Activated CD4-positive, CD25-positive, alpha-beta regulatory T cell treated with anti-CD3 and anti-CD28 coated beads, Interleukin-2, amount 50 U/mL, for 24 hours (primary cell): ENCODE measurements at regions not wholly inside any gene's neighbourhood (a gene's known extent, or its start where the extent isn't known, plus 50 kb on each side); places are given as distances from the start of the nearest gene placed in this dataset.

Experiments used
- ATAC-seq, 2 donors: fragments of 150-1000 bp; cut with Tn5 transposase; one replicate each; pipeline ENCODE4 v1.10.0; 2021; ENCODE audit warnings: mild to moderate bottlenecking in 1 of 2, moderate library complexity in 1 of 2

DNA sequence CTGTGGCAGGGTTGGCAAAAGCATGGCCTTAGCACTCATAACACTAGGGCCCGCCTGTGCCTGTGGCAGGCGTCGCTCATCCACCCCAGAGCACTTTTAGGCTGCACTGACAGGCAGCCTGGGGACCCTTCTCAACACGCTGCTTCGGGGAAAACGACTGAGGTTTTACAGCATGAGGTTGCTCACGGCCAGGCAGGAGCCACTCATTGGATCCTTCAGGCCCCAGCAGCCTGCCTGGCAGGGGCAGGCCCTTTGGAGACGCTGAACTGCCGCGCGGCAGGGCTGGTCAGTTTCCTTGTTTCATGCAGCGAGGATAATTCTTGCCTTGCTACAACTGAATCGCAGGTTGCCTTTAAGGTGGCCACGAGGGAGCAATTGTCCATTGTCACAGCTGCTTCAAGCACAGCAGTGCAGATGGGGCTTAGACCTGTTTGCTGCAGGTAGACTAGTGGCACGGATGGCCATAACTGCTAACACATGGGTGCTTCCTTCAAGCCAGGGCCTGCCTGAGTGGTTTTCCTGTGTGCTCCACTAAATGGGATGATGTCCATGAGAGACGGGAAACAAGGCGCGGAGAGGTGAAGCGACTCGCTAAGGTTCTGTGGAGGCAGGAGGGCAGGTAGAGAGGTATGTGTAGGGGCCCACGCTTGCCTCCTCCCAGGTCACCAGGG is 49.9 kb upstream of the HS6ST1 start:
- ATAC-seq = no peak

DNA sequence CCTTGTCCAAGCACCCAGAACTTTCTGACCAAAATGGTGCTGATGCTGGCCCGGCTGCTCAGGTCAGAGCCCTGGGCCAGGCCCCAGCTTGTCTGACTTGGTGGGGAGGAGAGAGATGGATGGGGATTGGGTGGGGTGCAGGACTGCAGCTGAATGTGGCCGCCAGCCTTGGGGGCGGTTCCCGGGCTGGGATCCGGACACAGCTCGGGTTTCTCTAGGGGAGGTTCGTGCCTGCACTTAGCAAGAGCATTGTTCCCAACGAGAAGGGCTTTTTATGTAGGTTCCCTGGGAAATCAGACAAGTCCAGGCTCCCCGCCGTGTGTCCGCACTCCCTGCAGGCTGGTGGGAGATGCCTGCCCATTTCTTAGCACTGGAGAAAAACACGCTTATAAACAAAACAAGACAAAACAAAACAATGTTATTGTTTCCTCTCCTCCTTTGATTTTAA is 50.5 kb upstream of the HS6ST1 start:
- no peak for ATAC-seq

DNA sequence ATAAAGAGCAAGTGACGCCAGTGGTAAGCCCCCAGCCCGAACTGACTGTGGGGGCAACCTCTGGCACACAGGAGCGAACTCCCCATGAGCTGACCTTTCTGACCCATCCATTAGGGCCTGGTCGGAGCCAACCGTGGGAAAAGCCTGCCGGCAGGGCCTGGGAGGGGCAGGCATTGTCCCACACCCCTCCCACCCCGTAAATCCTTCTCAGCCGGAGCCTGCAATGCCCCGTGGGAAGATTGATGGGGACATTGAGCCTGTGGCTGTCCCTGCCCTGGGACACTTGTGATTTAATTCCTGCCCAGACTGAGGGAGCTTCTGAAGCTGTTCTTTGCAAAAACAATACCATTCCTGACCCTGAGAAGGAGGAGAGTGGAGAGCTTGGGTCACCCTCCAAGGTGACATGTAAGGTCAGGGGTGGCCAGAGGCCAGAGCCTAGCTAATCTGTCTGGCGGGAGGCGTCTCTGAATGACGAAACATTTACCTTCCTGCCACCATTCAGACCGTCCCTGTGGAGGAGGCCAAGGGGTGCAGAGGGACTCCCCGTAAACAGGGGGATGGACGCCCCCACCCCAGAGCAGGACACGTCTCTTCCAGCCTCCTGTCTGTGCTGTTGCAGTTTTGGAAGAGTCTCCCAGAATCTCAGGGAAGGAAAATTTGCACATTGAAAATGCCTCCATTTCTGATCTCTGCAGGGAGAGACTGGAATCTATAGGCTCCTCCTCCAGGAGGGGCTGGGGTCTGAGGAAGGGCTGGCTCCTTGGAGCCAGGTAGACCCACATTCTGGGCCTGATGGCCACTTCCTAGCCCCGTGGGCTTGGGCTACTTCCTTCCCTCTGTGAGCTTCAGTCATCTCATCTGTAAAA is 51.2 kb upstream of the HS6ST1 start:
- ATAC-seq = no peak

DNA sequence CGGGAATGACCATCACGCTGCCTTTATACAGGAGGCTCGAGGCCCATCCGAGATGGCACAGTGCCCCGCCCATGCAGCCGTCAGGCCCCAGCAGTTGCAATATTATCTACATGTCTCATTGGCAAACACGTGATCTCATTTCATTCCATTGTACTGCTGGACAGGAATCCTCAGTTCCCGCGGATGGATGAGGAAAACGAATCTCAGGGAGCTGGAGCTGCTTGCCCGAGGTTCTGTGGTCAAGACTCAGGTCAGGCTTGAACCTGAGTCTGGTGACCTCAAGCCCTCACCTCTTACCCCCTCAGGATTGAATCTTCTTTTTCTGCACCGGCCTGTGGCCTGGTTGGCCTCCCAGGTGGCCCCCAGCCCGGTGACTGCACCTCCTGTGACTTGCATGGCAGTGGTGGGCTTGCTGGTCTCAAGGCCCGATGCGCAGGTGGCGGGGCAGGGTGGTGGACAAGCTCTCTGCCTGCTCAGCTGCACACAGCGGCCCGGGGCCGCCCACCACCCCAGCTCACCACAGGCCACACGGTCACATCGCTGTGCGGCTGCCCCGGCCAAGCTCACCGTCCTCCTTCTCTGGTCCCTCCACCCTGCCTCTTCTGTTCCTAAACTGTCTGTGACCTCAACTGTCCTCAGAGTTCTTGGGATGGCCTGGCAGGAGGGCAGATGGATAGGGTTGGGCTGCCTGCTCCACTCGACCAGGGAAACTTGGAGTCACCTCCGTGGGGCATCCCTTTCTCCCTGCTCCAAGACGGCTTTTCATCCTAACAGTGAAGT is 52.0 kb upstream of the HS6ST1 start:
- ATAC-seq = no peak

DNA sequence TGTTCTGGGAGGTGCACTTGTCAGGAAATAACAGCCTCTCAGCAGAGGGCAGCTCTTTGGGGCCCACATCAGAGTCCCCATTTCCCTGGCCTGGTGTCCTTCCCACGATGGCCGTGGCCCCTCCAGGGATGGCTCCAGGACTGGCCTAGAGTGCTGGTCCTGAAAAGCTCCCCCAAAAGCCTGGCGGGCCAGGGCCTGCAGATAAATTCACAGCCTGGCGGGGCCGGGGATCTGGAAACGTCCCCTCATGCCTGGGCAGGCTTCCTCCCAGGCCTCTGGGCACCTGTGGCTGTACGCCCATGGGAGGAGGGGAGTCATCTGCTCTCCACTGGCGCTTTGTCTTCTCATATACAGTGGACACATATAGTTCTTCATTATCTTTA is 52.6 kb upstream of the HS6ST1 start:
- no peak for ATAC-seq

DNA sequence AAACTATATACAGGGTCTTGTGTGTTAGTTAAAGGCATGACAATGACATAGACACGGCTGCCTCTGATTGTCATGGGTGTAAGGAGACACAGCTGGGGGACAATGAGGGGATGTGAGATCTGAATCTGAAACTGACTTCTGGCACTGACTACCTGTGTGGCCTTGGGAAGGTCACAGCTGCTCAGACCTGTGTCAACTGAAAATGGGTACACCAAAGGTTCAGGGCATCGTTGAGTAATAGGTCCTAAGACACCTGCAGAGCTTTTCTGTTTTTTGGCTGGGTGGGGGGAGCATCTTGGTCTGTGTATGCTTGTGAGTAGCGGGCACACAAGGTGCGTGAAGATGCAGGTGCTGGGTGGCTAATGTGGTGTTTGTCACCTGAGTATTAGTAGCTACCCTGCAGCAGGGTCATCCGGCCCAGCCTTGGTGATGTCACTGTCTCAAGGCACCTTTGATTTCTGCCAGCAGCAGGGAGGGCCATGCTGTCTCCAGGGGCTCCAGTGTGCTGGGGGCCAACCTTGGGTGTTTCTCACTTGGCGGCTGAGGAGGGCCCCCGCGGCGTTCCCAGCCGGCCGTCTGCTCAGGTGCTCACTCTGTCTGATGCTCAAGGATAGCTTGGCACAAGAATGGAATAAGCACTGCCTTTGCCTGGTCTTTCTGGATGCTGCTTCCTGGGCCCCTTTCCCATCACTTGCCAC is 53.1 kb upstream of the HS6ST1 start:
- no peak for ATAC-seq

DNA sequence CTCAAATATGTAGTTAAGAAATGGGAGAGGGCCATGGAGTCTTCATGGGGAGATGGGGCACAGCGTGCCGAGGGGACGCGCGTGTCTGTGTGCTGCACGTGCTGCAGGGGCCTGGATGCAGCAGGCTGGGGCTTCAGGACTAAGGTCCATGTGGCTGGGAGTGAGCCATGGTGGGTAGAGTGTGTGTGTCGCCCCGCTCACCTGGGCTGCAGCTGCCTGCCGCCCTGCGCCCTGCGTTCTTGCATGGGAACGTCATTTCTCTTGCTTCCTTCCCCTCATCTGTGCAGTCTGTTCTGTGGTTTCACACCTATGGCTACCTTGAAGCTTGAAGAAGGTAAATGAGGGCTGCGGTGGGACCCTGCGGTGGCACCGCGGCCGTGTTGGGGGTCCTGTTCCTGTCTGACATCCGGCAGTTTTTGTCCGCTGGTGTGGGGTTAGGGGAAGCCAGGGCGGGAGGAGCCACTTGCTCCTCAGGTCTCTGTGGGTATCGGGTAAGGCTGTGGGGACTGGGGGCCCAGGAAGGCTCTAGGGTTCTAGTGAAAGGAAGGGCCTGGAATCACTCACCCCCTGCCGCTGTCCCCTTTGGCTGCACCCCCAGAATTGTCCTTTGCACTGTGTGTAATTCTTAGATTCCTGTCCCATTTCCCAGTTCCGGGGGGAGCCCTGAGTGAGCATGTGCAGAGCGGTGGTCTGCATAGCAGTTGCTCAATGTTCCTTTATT is 54.1 kb upstream of the HS6ST1 start:
- no peak for ATAC-seq

DNA sequence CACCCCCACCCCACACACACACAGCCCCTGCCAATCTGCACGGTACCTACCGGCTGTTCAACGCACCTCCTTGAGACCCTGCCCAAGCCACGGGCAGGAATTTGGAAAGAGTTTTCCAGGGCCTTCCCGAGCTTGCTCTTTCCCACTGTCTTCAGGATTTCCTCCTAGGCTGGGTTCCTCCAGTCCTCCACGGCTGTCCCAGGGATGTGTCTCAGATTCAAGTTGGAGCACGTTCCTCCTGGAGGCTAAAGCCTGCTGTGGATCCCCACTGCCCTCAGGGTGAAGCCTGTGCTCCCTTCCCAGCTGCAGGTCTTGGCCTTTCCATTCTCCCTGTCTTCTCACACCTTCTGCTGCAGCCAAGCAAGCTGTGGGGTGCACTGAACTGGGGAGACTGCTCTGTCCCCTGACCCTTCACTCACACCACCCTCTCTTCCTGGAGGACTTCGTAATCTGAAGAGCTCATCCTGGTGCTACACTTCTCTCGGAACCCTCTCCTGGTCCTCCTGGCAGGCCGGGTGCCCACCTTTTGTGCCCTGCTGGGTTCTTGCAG is 54.9 kb upstream of the HS6ST1 start:
- ATAC-seq = no peak

DNA sequence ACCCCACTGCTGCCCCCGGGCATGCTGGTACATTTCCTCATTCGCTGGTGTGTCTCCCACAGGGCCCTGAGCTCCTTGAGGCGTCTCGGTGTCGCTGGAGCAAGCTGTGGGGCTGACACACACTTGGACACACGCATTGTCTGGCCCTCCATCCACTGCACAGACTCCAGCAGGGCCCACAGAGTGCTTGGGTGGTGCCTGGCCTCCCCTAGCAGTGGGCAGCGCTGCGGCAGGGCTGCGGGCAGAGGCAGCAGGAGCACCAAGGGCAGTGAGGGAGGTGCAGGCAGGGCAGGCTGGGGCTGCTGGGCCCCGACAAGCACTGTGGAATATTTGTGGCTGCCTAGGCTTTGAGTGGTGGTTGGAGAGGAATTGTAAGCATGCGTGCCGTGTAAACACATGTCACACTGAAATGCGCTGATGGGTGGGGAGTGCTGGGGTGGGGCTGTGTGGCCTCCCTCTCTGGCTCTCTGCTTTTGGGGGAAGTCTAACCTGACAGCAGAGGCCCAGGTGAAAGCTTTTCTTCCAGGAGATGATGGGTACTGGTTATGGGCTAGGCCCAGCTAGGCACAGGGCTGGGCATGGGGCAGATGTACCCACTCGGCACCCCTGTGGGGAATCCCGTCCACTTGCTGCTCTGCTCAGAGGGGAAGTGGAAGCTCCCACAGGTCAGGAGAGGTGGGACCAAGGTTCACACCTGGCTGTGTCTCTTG is 55.5 kb upstream of the HS6ST1 start:
- ATAC-seq = no peak

DNA sequence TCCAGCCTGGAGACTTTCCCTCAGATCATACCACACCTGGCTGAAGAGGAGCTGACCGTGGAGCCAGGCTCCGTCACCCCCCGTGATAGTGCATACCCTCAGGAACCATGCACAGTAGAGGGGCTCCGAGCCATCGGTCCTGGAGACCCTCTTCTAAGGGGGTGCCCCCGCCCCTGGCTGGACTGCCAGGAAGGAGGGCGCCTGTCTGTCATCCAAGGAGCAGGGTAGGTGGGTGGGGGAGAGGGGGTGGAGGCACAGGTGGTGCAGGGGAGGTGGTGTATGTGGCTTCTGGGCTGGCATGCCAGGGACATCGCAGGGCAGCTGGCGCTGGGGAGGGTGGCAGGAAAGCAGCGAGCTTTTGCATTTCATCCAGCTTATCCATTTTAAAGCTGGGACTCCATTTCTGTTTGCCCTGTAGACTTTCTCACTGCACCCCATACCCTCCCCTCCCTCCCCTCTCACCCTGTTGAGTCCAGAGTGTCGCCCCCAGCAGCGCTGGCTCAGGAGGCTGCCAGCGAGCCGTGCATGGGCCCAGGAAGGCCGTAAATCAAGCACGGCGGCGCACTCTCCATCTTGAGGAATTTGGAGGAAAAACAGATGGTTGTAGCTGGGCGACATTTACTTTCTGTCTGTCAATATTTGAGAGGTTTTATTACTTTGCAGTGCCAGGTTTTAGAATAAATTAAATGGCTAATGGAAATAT is 56.2 kb upstream of the HS6ST1 start:
- no peak for ATAC-seq

DNA sequence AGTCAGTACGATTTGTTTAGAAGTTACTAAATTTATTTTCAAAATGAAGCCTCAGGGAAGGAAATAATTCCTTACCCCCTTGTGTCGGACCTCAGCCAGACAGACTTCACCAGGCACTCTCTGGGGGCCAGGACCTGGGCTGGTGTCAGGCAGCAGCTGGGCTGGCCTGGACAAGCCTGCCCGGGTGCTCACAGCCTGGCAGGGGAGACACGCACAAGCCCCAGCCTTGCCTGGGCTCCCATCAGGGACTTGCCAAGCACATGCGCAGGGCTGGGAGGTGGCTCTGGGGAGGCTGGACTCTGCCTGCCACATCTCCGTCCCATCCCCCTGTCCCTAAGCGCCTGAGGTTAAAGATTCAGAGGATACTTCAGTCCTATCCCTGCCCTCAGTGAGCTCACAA is 56.8 kb upstream of the HS6ST1 start:
- ATAC-seq = no peak

DNA sequence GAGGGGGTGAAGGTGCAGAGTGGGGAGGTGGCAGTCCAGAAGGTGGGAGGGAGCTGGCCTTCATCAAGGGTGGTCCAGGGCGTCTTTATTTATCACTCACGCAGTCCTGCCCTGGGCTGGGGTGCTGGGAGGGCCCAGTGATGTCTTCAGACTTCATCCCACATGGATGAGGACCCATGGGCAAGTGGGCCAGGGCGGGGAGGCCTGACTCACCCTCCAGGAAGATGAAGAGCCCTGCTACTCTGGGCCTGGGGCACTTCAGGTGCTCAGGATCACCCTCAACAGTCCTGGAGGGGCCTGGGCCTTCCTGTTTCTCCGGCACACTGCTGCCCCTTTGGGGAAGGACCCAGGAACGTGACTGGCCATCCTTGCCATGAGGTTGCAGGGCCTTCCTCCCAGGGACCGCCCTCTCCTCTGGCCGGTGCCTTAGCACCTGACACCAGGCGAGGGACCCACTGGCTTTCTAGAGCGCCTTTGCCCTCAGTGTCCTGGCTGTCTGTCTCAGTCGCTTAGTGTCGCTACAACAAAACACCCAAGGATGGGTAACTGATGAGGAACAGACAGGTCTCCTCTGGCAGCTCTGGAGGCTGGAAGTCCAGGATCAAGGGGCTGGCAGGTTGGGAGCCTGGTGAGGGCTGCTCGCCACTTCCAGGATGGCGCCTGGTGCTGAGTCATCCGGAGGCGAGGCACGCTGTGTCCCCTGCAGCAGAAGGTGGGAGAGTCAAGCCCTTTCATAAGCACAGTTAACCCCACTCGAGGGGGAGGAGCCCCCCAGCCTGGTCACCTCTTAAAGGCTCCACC is 57.8 kb upstream of the HS6ST1 start:
- no peak for ATAC-seq

DNA sequence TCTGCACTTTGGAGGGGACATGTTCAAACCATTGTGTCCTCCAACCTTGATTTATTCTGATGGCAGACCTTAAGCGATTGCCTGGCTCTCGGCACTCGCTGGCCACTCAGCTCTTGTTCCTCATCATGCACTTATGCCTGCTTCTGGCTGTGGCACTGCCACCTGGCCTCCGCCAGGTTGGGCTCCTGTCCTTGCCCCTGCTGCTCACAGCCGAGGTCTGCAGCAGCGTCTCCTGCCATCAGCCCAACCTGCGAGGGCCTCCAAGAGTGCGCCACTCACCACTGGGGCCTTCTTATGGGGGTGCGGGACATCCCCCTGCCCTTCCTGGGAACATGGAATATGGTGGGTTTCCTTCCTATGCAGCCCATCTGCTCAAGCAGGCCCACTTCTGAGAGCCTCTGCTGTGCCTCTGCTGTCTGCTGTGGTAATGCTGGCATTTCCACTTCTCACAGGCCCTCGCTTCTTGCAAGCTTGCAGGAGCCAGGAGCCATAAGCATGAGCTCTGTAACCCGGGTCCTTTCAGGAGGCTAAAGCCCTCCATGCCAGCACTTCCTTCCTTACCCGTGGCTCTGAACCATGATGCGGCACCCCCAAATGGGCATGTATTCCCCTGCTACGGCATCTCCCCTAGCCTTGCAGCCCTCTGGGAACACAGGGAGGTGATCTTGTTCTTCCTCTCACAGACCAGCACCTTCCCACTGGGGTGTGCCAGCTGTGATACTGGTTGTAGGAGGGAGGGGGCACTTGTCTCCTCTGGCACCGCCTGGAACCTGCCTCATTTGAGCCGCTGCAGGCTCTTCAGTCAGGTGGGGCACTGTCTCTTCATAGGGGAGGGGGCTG is 58.6 kb upstream of the HS6ST1 start:
- peak in 1 of 2 donors; percentile 20 for ATAC-seq

DNA sequence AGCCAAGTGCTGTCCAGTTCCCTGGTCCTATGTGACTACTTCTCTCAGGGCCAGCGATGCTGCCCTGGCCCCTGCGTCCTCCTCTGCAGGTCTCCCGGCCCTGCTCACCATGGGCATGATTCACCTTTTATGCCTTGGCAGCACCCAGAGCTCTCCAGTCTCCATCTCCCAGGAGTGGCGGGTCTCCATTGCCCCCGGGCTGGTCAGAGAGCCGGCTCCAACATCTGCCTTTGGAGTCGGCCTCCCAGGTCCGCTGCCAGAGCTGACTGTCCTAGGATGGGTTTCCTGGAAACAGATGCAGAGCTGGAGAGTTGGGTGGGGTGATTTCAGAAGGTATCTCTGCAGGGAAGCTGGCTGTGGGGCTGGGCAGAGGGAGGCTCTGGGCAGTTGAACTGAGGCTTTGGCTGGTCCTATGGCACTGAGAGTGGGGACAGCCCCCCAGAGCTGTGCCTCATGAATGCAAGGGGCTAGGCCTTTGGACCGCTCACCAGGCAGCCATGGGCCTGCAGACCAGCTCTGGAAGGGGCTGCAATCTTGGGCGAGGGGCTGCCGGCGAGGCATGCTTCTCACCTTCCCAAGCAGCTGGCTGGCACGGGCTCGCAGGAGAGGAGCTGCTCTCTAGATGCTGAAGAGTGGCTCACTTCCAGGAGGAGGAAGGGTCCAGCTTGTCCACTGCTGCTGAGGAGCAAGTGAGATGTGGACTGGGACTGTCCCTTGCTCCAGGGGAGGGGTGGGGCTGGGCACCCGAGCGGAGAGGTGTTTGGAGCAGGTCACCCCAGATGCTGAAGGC is 59.8 kb upstream of the HS6ST1 start:
- no peak for ATAC-seq

DNA sequence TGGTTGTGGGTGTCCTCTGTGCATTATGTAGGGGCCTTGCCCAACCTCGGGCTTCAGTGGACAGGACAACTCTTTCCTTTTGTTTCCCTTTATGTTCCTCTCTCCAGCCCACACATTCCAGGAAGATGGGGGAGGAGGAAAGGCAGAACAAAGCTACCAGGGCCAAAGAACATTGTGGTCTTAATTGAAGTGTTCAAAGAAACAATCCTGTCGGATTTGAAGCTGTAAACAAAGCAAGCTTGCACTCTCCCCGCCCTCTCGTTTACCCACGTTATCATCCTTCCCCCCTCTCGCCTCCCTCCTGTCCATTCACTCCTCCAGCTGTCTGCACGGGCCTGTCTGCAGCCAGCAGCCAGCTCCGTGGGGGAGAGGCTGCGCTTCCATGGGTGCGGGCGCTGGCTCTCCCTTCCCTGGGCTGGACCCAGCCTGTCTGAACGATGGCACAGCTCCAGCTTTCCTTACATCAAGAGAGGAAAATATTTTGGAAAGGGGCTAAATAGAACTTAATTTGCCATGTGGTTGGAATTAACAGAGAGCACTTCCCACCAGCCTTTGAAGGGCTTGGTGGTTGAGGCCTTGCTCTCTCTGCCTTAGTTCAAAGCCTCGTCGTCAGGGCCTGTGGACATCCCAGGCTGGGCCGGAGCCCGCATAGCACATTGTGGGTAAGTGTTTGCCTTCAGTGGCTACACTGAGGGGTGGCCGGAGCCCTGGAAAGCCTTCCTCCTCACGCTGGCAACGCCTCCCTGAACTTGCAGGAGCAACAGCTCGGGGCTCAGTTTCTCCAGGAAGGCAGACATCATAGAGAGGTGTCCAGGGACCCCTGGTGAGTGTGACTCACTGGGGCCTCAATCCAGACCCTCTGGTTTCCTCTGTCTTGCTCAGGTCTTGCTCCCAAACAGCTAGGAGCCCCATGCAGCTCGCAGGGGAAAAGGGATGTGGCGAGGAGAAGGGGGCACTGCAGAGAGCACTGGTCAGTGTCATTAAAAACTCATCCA is 60.6 kb upstream of the HS6ST1 start:
- ATAC-seq = no peak

DNA sequence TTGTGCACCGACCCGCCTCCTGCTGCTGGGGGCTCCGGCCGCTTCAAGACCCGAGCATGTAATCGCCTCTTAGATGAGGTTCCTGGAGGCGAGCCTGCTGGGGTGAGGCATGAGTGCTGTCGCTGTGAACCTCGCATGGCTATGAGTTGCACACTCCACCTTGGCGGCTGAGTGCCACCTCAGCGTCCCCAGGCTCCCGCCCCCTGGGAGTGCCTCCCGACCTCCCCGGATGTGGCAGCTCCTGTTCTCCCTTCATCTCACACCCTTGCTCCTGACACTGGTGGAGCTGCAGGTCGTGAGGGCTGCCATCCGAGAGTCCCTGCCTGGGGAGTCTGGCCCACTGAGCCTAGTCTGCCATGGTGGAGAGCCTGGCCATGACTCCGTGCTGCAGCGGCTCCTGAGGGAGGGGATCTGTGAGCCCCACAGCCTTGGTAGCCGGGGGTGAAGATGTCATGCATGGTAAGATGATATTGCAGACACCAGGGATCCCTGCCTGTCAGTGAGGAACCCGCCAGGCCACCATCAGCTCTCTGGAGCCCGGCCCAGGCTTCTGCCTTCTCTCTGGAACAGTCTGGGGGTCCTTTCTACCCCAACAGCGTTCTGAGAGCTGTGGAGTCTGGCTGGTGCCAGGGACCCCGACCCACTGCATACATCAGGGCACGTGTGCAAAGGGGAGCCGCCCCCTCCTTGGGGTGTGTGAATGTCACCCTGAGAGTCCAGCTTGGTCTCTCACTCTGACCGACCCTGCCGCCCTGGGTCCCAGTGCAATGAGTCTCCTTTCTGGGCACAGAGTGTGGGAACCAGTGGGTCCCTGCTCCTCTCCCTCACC is 61.6 kb upstream of the HS6ST1 start:
- no peak for ATAC-seq
